ENCODE measurements at regions not wholly inside any gene's neighbourhood (a gene's known extent, or its start where the extent isn't known, plus 50 kb on each side); places are given as distances from the start of the nearest gene placed in this dataset.
A peak's percentile ranks its signal among the peaks of the same experiment; 100 is the strongest.
"Not testable (repeated sequence)": the region's sequence is repeated elsewhere in the genome, so short reads cannot be mapped to it uniquely, and the experiment has no call there.

DNA sequence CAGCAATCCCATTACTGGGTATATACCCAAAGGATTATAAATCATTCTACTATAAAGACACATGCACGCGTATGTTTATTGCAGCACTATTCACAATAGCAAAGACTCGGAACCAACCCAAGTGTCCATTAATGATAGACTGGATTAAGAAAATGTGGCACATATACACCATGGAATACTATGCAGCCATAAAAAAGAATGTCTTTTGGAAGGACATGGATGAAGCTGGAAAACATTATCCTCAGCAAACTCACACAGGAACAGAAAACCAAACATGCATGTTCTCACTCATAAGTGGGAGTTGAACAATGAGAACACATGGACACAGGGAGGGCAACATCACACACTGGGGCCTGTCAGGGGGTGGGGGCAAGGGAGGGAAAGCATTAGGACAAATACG lies 143.7 kb upstream of the IVNS1ABP start:
- not testable (repeated sequence) for DNase-seq

DNA sequence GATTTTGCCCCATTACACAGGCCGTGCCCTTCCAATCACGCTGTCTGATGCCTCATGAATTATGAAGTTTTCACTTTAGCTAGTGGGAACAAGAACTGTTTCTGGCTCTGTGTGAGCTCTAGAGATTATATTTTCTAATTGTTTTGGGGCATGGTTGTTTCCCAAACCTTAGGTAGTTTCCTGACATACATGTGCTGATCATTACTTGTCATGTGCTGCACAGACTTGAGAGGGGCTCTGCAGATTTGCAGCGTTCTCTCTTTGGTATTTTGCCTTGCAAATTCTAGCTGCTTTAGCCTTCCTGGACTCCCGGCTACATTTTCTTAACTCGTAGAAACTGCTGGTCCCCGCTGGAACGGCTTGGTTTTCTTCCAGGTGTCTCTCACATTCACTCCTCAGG lies 142.1 kb upstream of the IVNS1ABP start:
- no peak for DNase-seq

- DNase-seq: no peak
Measured at GRCh38 chr1:185458670-185459069, 141.6 kb upstream of the IVNS1ABP start.

- peak; percentile 97 for DNase-seq
Measured at GRCh38 chr1:185453496-185454192, 136.6 kb upstream of the IVNS1ABP start.

DNA sequence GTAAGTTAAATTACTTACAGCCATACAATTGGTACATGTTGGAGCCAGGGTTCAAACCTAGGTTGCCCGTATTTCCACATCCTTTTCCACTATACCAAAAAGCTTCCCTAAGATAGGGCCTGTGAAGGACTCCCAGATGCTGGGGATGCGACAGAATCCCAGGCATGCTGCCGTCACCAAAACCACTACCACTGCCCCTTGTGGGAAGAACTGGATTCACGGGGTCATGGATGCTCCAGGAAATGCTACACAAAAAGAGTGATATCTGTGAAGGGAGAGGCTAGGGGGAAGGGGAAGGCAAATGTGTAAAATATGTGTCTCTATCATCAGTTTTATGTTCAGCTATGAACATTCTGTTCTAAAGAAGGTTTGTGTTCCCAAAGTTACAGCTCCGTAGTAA lies 133.9 kb upstream of the IVNS1ABP start:
- no peak for DNase-seq

GRCh38 chr1:185450060-185450788 lies 133.2 kb upstream of the IVNS1ABP start:
- DNase-seq: no peak

- DNase-seq: no peak
Measured at GRCh38 chr1:185449378-185450059, 132.5 kb upstream of the IVNS1ABP start.

GRCh38 chr1:185448591-185449186 lies 131.6 kb upstream of the IVNS1ABP start:
- no peak for DNase-seq

DNA sequence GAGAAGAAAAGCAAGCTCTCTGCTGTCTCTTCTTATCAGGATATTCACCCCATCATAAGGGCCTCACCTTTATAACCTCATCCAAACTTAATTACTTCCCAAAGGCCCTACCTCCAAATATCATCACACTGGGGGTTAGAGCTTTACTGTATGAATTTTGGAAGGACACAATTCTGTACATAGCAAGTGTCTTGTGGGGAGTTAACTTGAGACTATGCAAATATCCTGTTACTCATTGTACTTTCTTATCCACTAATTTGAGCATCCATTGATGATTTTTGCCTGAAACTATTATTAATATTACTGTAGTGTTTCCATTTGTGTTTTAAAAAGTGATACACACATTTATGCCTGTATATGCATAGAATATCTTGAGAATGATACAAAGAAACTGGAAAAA lies 129.1 kb upstream of the IVNS1ABP start:
- DNase-seq: no peak

DNA sequence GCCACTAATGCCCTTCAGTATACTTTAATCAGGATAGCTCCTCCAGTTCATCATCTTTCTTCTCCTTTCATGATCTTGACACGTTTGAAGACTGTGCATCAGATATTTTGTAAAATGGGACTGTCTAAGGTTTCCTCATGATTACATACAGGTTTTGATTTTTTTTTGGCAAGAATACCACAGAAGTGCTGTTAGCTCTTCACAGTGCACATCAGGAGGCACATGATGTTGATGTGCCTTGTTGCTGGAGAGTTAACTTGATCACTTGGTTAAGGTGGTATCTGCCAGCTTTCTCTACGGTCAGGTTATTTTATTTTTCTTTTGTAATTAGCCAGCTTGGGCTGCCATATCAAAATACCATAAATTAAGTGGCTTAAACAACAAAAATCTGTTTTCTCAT lies 128.6 kb upstream of the IVNS1ABP start:
- DNase-seq: no peak

GRCh38 chr1:185444676-185445075 lies 127.6 kb upstream of the IVNS1ABP start:
- peak; percentile 30 for DNase-seq

GRCh38 chr1:185442050-185442449 lies 125.0 kb upstream of the IVNS1ABP start:
- peak; percentile 95 for DNase-seq

DNA sequence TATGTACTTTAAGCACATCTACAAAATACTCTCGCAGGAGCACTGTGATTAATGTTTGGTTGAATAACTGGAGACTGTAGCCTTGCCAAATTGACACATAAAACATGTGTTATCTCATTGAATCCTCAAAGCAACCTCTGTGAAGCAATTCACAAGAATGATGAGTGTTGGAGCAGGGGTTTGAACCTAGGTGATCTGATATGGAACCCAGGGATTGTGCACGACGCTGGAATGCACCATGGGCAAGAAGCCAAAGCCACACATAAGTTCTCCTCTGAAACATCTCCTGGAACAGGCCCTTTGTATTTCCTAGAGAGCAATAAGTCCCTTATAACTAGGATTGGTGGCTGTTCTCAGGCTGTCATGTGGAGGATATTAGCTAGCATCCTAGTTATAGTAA lies 124.6 kb upstream of the IVNS1ABP start:
- peak; percentile 99 for DNase-seq

DNA sequence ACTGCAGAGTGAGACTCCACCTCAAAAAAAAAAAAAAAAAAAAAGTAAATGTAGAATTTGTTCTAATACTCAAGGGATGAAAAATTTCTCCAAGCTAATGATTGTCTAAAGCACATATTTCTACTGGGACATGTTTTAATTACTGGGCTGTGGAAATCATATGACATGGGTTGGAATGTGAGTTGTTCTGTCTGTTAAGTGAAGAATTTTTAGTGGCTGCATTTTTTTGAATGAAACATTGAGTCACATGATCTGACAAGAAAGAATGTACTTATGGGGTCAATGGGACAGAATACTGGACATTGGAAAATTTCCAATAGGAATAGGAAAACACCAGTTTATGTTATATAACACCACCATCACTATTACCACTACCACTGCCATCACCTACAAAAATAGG lies 123.8 kb upstream of the IVNS1ABP start:
- peak; percentile 90 for DNase-seq

DNA sequence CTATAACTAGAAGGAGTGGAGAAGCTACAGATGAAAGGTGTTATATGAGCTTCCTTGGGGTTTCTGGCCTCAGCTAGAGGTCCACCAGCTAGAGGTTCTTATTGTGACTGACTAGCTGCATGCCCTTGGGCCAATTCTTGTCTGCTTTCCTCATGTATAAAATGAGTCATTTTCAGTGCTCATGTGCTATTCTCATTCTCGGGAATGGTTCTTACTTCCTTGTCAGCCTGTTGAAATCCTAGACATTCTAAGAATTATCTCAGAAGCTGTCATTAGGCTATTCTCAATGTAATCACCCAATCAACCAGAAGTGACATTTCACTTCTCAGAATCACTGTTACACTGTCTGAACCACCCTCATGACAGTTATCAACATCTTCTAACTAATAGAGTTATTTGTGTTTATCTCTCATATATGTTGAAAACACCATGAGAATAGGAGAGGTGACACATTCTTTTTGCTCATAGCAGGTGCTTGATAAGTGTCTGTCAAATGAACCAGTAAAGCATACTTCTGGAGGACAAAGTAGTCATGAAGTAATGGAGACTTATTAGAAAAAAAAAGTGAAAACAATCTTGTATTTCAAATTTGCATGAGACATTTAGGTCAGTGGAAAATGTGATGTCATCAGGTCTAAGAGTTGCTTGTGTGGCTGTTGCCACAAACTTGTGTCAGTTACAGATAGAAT lies 122.8 kb upstream of the IVNS1ABP start:
- peak; percentile 78 for DNase-seq

- DNase-seq: peak; percentile 36
Measured at GRCh38 chr1:185438936-185439335, 121.9 kb upstream of the IVNS1ABP start.

- no peak for DNase-seq
Measured at GRCh38 chr1:185435696-185436379, 118.8 kb upstream of the IVNS1ABP start.

- no peak for DNase-seq
Measured at GRCh38 chr1:185434721-185435120, 117.7 kb upstream of the IVNS1ABP start.

GRCh38 chr1:185433667-185434066 lies 116.6 kb upstream of the IVNS1ABP start:
- no peak for DNase-seq

DNA sequence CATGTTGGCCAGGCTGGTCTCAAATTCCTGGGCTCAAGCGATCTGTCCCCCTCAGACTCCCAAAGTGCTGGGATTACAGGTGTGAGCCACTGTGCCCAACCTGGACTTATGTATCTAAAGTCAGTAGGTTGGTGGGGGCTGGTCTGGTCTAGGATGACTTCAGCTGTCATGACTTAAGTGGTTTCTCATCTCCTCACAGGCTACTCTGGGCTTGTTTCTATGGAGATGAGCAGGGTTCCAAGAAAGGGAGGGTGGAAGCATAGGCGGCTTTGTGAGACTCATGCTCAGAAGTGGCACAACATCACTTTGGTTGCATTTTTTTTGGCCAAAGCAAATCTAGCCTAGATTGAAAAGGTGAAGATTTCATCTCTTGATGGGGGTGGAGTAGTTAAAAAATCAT lies 115.9 kb upstream of the IVNS1ABP start:
- DNase-seq: no peak

- no peak for DNase-seq
Measured at GRCh38 chr1:185431612-185432011, 114.6 kb upstream of the IVNS1ABP start.

DNA sequence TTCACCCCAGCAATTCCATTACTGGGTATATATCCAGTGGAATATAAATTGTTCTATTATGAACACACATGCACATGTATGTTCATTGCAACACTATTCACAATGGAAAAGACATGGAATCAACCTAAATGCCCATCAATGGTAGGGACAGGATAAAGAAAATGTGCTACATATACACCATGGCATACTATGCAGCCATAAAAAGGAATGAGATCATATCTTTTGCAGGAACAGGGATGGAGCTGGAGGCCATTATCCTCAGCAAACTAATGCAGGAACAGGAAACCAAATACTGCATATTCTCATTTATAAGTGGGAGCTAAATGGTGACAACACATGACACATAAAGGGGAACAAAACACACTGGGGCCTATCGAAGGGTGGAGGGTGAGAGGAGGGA lies 112.6 kb upstream of the IVNS1ABP start:
- DNase-seq: not testable (repeated sequence)

Data from fibroblast of upper back skin (primary cell).